Endothelial cell (in vitro differentiated cells): ENCODE measurements at regions not wholly inside any gene's neighbourhood (a gene's known extent, or its start where the extent isn't known, plus 50 kb on each side); places are given as distances from the start of the nearest gene placed in this dataset.
"Not testable (repeated sequence)": the region's sequence is repeated elsewhere in the genome, so short reads cannot be mapped to it uniquely, and the experiment has no call there.

Experiments used
- DNase-seq: peaks from one replicate; pipeline ENCODE4 v3.0.0; 2021; ENCODE audit warnings: low spot score
- H3K27ac Mint-ChIP-seq: one replicate; pipeline ENCODE4 v1.8.0; 2021; ENCODE audit warnings: mixed read lengths, inconsistent platforms; ENCODE audit not compliant: unreplicated experiment
- H3K27me3 Mint-ChIP-seq: one replicate; pipeline ENCODE4 v1.8.0; 2021; ENCODE audit warnings: mild to moderate bottlenecking, moderate library complexity, mixed read lengths, inconsistent platforms; ENCODE audit not compliant: unreplicated experiment
- H3K36me3 Mint-ChIP-seq: one replicate; pipeline ENCODE4 v1.8.0; 2021; ENCODE audit warnings: mild to moderate bottlenecking, low read depth, mixed read lengths, inconsistent platforms; ENCODE audit not compliant: unreplicated experiment
- H3K4me1 Mint-ChIP-seq: one replicate; pipeline ENCODE4 v1.8.0; 2021; ENCODE audit warnings: mild to moderate bottlenecking, mixed read lengths, inconsistent platforms; ENCODE audit not compliant: unreplicated experiment
- H3K4me3 Mint-ChIP-seq: one replicate; pipeline ENCODE4 v1.8.0; 2021; ENCODE audit warnings: mild to moderate bottlenecking, mixed read lengths, inconsistent platforms; ENCODE audit not compliant: unreplicated experiment
- H3K9me3 Mint-ChIP-seq: one replicate; pipeline ENCODE4 v1.8.0; 2021; ENCODE audit warnings: mixed read lengths, inconsistent platforms; ENCODE audit not compliant: unreplicated experiment
- TF ChIP-seq, protein P1 (sequence below): fragments of 200-600 bp; sonication (generic); IDR thresholded peaks from one replicate; pipeline ENCODE4 v1.5.0; 2021; ENCODE audit warnings: antibody characterized with exemption; ENCODE audit not compliant: unreplicated experiment

DNA sequence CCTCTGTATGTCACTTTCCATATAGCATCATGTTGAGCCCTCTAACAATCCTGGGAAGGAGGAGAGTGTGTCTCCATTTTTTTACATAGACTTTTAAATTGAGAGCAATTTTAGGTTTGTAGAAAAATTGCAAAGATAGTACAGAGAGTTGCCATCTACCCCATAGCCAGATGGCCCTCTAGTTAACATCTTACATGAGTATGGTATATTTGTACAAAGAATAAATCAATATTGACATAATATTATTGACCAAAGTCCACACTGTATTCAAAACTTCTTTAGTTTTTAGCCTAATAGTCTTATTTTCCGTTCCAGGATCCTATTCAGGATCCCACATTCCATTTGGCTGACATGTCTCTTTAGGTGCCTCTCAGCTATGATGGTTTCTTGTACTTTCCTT lies 274.6 kb upstream of the PLPP4 start:
- no peak for DNase-seq
- Mint-ChIP-seq H3K27ac (no peak overlapping the region), H3K9me3 (no peaks in the 10 kb centered on the region), H3K27me3 (no peaks in the 10 kb centered on the region), H3K36me3 (no peaks in the 10 kb centered on the region), H3K4me1 (no peaks in the 10 kb centered on the region), H3K4me3 (no peak overlapping the region)
- TF ChIP-seq, protein P1, sequence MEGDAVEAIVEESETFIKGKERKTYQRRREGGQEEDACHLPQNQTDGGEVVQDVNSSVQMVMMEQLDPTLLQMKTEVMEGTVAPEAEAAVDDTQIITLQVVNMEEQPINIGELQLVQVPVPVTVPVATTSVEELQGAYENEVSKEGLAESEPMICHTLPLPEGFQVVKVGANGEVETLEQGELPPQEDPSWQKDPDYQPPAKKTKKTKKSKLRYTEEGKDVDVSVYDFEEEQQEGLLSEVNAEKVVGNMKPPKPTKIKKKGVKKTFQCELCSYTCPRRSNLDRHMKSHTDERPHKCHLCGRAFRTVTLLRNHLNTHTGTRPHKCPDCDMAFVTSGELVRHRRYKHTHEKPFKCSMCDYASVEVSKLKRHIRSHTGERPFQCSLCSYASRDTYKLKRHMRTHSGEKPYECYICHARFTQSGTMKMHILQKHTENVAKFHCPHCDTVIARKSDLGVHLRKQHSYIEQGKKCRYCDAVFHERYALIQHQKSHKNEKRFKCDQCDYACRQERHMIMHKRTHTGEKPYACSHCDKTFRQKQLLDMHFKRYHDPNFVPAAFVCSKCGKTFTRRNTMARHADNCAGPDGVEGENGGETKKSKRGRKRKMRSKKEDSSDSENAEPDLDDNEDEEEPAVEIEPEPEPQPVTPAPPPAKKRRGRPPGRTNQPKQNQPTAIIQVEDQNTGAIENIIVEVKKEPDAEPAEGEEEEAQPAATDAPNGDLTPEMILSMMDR = no peak

DNA sequence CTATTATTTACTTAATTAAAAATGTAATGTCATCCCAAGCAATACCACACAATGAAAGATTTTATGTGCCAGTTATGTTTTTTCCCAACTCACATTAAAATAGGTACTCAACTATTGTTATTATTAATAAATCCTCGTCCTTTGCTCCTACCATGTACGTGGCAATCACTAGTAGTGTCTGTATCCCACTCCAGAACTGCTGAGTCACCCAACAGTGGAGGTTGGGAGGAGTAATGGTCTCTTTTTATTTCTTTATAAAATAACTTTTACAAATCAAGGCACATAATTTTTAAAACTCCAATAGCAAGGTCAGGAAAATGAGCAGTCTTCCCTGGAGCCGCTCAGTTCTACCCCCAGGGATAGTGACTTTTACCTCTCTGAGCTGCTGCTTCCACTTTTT lies 273.5 kb upstream of the PLPP4 start:
- no peak overlapping the region for H3K27ac Mint-ChIP-seq
- TF ChIP-seq, protein P1 = no peak
- no peaks in the 10 kb centered on the region for H3K27me3 Mint-ChIP-seq
- no peak overlapping the region for H3K4me3 Mint-ChIP-seq
- no peak for DNase-seq
- no peaks in the 10 kb centered on the region for H3K9me3 Mint-ChIP-seq
- H3K4me1 Mint-ChIP-seq = no peaks in the 10 kb centered on the region
- no peaks in the 10 kb centered on the region for H3K36me3 Mint-ChIP-seq

DNA sequence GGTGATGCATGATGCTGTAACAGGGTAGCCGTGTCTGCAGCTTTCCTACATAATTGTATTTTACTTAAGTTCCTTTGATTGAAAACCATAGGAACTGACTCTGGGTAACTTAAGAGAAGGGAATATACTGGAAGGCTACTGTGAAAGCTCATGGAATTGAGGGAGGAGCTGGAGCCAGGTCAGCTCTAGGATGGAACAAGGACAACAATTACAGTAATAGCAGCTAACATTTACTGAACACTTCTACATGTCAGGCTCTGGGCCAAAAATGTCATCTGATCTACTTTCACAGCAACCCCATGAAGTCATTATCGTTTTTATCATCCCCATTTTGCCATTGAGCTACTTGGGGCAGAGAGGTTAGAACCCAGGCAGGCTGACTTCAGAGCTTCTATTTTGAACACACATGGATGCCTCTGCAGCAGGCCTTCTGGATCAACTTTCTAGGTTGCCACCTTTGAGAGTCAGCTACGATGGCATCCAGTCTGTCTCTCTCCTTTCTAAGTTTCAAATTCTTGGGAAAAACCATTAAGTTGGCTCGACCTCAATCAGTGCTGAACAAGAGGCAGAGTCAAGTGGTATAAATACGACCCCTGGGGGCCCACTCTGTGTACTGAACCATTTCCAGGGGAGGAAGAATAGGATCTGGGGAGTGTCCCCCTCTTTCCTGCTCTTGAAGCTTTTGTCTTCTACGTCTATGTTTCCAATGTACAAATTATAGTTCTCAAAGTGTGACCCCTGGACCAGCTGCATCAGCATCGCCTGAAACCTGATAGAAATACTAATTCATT lies 272.3 kb upstream of the PLPP4 start:
- no peak for DNase-seq
- Mint-ChIP-seq H3K4me1 (no peaks in the 10 kb centered on the region), H3K27me3 (no peaks in the 10 kb centered on the region)

DNA sequence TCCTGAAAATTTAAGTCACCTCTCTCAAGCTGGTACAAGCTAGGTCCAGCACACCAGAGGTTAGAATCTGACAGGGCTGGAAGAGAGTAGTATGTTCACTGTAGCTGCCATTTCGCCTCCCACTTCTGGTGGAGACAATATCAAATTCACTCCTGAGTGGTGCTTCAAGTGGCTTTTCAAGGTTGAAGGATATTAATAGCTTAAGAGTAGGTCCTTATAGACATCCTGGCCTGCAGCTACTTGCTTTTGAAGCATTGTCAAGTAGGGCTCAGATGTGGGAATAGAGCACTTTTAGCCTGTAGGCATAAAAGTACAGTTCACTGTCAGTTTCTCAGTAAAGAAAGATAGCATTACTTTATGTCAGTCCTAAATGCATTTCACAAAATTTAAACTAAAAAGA lies 270.5 kb upstream of the PLPP4 start:
- Mint-ChIP-seq H3K27me3 (no peaks in the 10 kb centered on the region), H3K27ac (no peak overlapping the region), H3K4me1 (no peaks in the 10 kb centered on the region), H3K36me3 (no peaks in the 10 kb centered on the region), H3K4me3 (no peak overlapping the region), H3K9me3 (no peaks in the 10 kb centered on the region)
- TF ChIP-seq, protein P1 = no peak
- DNase-seq = no peak

More for the DNA sequence above, 272.3 kb upstream of the PLPP4 start:
- Mint-ChIP-seq H3K27ac (no peak overlapping the region), H3K9me3 (no peaks in the 10 kb centered on the region), H3K36me3 (no peaks in the 10 kb centered on the region), H3K4me3 (no peak overlapping the region)
- TF ChIP-seq, protein P1 = peak; percentile 20

DNA sequence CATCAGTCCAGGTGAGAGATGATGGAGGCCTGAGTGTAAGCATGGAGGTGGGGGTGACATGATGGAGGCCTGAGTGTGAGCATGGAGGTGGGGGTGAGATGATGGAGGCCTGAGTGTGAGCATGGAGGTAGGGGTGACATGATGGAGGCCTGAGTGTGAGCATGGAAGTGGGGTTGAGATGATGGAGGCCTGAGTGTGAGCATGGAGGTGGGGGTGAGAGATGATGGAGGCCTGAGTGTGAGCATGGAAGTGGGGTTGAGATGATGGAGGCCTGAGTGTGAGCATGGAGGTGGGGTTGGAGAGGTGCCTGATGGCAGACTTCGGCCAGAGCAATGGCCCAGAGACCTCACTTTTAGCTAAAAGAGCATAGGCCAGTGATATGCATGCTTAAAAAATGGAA lies 269.9 kb upstream of the PLPP4 start:
- H3K27me3 Mint-ChIP-seq, H3K36me3 Mint-ChIP-seq, H3K9me3 Mint-ChIP-seq, H3K4me3 Mint-ChIP-seq, H3K27ac Mint-ChIP-seq, H3K4me1 Mint-ChIP-seq, DNase-seq: not testable (repeated sequence)
